ENCODE measurements at regions not wholly inside any gene's neighbourhood (a gene's known extent, or its start where the extent isn't known, plus 50 kb on each side); places are given as distances from the start of the nearest gene placed in this dataset.

- TF ChIP-seq CTCF (conservative IDR thresholded peaks at IDR 0.05) = no peak
- TF ChIP-seq EZH2 (IDR thresholded peaks at IDR 0.05; ENCODE audit: low read depth) = no peak
Measured at GRCh38 chr6:40874495-40874894, 164.5 kb downstream of the UNC5CL start.

Data from PC-9 (cell line).